Psoas muscle (tissue), 7 donors: ENCODE measurements at regions not wholly inside any gene's neighbourhood (a gene's known extent, or its start where the extent isn't known, plus 50 kb on each side); places are given as distances from the start of the nearest gene placed in this dataset.

Experiments
- ATAC-seq, 4 donors: fragments of 200-7000 bp; cut with Tn5 transposase; one replicate each; pipeline ENCODE4 v1.9.1; 2020; ENCODE audit warnings: moderate library complexity in 3 of 4, mild to moderate bottlenecking in 2 of 4
- DNase-seq, 2 donors: peaks; one replicate each; pipeline ENCODE4 v3.0.0-alpha.2; 2020
- H3K27ac ChIP-seq: fragments of 200-600 bp; one replicate; pipeline ENCODE4 v1.8.0; 2022
- H3K27me3 ChIP-seq, 3 donors: fragments of 200-600 bp in 1 of 3; one replicate each; pipeline versions ENCODE4 v1.6.1 to v1.8.0; 2013 to 2022; ENCODE audit warnings: low read length in 2 of 3, mild to moderate bottlenecking in 2 of 3, moderate library complexity in 1 of 3; ENCODE audit not compliant: insufficient read depth in 3 of 3
- H3K36me3 ChIP-seq, 2 donors: fragments of 200-600 bp in 1 of 2; one replicate each; pipeline versions ENCODE4 v1.6.1 to v1.8.0; 2013 to 2022; ENCODE audit warnings: low read depth in 1 of 2, mild to moderate bottlenecking in 1 of 2, moderate library complexity in 1 of 2; ENCODE audit not compliant: insufficient read depth in 1 of 2
- H3K4me1 ChIP-seq: fragments of 200-600 bp; one replicate; pipeline ENCODE4 v1.8.0; 2022
- H3K4me3 ChIP-seq: fragments of 200-600 bp; one replicate; pipeline ENCODE4 v1.8.0; 2022; ENCODE audit warnings: mild to moderate bottlenecking
- H3K9me3 ChIP-seq: fragments of 200-600 bp; one replicate; pipeline ENCODE4 v1.8.0; 2022
- WGBS, 3 donors: extraction: QIAGEN DNeasy Blood & Tissue Kit; methylation state at CpG; one replicate each; pipeline versions ENCODE4 v1.1.6 to v1.1.7; 2013; 5-methylcytosine and 5-hydroxymethylcytosine counted together
- intact Hi-C, 2 donors: fragments of 100-400 bp; cut with DNase I; formaldehyde crosslinking; loops; one replicate each; pipeline versions ENCODE4 v1.11.0 to v1.14.2; 2022
- TF ChIP-seq, protein P1 (sequence below): fragments of 200-600 bp; IDR thresholded peaks from one replicate; pipeline ENCODE4 v1.8.0; 2022; ENCODE audit warnings: antibody characterized with exemption
- donor health status: healthy with polysubstance abuse.
- donor health status: DM: no; HTN: no; CAD: no; lungs with moderate emphysema.
- donor health status: Bipolar disorder and iron deficiency.
- donor health status: healthy.
- donor health status: DM: yes; HTN: yes; CAD: no.
- donor health status: DM: no; HTN: no; CAD: no.
- donor health status: DM: yes; HTN: yes; CAD: no.

DNA sequence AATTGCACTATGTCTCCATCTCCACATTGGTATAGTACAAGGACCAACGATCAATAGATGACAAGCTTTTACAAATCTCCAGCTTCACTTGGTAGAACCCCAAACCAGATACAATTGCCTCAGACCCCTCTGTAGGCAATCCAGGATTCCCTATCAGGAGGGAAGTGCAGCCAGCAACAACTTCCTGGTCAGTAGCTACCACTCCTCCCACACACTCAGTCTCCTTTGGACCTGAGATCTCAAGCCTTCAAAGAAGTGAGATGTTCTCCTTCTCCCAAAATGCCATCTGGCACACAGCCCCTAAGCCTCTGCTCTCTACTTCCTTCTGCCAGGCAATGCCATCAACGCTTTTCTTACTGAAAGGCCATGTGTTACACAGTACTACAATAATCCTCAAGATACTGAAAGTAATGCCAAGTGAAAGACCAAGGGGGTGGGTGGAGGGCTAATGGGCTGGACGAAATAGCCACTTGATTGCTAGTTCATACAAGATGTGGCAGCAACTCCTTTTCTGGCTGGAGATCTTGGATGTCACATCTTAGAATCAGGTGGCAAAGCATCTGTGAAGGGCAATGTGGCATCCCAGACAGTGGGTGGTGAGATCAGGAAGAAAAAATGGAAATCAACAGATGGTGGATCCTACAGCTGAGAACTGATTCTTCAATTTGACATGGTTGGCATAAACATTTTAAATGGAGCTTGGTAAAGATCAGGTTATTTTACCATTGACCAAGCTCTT, 75.3 kb upstream of the ACP3 start:
- H3K27me3 ChIP-seq: peaks cover 0 to 2% (median 0%) of the 10 kb centered on the region in 3 donors
- no peaks in the 10 kb centered on the region for H3K36me3 ChIP-seq
- ATAC-seq (no peak), DNase-seq (no peak)
- no peak overlapping the region for H3K4me3 ChIP-seq
- H3K9me3 ChIP-seq: no peaks in the 10 kb centered on the region
- 57 to 69% (median 65%) methylated on average over 3 of the region's 3 CpGs for WGBS, 3 donors
- intact Hi-C loops: no loop called here
- H3K4me1 ChIP-seq: no peaks in the 10 kb centered on the region
- no peak overlapping the region for H3K27ac ChIP-seq
- TF ChIP-seq, protein P1, sequence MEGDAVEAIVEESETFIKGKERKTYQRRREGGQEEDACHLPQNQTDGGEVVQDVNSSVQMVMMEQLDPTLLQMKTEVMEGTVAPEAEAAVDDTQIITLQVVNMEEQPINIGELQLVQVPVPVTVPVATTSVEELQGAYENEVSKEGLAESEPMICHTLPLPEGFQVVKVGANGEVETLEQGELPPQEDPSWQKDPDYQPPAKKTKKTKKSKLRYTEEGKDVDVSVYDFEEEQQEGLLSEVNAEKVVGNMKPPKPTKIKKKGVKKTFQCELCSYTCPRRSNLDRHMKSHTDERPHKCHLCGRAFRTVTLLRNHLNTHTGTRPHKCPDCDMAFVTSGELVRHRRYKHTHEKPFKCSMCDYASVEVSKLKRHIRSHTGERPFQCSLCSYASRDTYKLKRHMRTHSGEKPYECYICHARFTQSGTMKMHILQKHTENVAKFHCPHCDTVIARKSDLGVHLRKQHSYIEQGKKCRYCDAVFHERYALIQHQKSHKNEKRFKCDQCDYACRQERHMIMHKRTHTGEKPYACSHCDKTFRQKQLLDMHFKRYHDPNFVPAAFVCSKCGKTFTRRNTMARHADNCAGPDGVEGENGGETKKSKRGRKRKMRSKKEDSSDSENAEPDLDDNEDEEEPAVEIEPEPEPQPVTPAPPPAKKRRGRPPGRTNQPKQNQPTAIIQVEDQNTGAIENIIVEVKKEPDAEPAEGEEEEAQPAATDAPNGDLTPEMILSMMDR: no peak

DNA sequence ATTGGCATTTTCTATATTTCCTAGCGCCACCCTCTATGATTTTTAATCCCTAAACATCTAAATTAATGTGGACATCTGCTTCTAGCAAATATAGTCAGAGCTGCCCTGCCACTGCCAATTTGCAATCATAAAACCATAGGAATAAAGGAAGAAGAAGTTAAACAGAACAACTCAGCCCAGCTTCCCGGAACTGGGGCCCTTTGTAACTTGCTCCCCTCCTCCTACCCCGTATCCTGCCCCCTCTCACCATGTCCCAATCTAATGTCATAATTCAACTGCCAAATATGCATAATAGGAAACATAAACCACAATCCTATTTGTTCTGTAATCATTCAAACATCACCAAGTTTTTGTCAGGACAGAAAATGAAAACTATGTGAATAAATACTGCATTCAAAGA, 74.4 kb upstream of the ACP3 start:
- Histone ChIP-seq H3K4me3 (no peak overlapping the region), H3K4me1 (no peaks in the 10 kb centered on the region), H3K9me3 (no peaks in the 10 kb centered on the region), H3K27ac (no peak overlapping the region), H3K27me3 (peaks cover 0 to 2% (median 0%) of the 10 kb centered on the region in 3 donors), H3K36me3 (no peaks in the 10 kb centered on the region)
- ATAC-seq (no peak), DNase-seq (no peak)
- WGBS, 3 donors: 46 to 57% (median 49%) methylated on average over 3 of the region's 3 CpGs
- TF ChIP-seq, protein P1: no peak
- intact Hi-C loops: no loop called here

DNA sequence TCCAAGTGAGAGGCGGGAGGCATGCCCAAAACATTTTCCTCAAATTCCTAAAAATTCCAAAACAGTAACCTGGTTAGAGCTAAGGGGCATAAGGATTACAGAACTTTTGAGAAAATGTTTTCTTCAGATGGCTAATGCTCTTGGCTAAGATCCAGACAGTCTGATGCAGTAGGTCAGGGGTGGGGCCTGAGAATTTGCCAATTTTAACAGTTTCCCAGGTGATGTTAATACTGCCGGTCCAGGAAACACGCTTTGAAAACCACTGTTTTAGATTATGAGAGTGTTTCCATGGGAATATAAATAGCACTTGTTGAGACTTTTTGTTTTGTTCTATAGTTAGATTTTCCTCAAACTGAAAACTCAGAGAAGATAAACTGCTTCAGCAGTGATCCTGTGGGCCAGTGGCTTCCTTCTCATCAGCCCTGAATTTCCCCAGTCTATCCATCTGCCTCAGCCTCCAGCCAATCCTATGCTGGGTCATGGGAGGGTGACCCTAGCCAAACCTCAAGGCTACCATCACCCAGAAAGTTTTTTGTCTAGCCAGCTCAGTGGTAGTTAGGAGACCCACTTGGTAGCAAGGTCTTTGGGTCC, 71.6 kb upstream of the ACP3 start:
- TF ChIP-seq, protein P1: no peak
- no peaks in the 10 kb centered on the region for H3K36me3 ChIP-seq
- no peak overlapping the region for H3K27ac ChIP-seq
- H3K9me3 ChIP-seq: no peaks in the 10 kb centered on the region
- intact Hi-C loops: loop anchor here in 1 of 2 donors (5.0 kb wide), 1 partner anchor 372 kb away; no protein-coding TSS in a partner anchor
- DNase-seq (no peak), ATAC-seq (no peak)
- WGBS, 3 donors: 34 to 40% (median 37%) methylated on average over 3 of the region's 3 CpGs
- H3K4me3 ChIP-seq: no peak overlapping the region
- H3K4me1 ChIP-seq: no peaks in the 10 kb centered on the region
- H3K27me3 ChIP-seq: no peaks in the 10 kb centered on the region

DNA sequence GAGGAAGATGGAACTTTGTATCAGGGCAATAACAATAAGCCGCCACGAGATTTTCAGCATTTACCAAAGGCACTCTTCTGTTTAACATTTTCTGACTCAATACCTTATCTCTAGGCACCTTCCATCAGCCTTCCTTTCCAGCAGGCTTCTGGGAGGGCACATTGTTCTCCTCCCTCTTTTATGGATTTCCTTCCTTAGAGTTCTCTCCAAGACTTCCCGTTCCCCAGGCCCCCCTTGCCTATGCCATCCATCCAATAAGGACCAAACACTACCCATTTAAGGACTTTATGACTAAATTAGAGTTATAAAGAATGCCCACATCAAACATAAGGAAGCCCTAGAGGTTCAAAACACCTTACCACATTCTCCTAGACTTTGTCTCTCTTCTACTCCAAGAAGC, 71.0 kb upstream of the ACP3 start:
- WGBS, 3 donors: 70 to 78% (median 76%) methylated on average over 3 of the region's 3 CpGs
- ATAC-seq (no peak), DNase-seq (no peak)
- no peaks in the 10 kb centered on the region for H3K27me3 ChIP-seq
- H3K27ac ChIP-seq: no peak overlapping the region
- no peaks in the 10 kb centered on the region for H3K9me3 ChIP-seq
- no peaks in the 10 kb centered on the region for H3K36me3 ChIP-seq
- H3K4me3 ChIP-seq: no peak overlapping the region
- TF ChIP-seq, protein P1: no peak
- intact Hi-C loops: loop anchor here in 1 of 2 donors (5.0 kb wide), 1 partner anchor 371 kb away; no protein-coding TSS in a partner anchor
- H3K4me1 ChIP-seq: no peaks in the 10 kb centered on the region
